HG03342 (cell line): ENCODE measurements at regions not wholly inside any gene's neighbourhood (a gene's known extent, or its start where the extent isn't known, plus 50 kb on each side); places are given as distances from the start of the nearest gene placed in this dataset.
"Not testable (repeated sequence)": the region's sequence is repeated elsewhere in the genome, so short reads cannot be mapped to it uniquely, and the experiment has no call there.

Source experiments
- ATAC-seq: cut with Tn5 transposase; IDR thresholded peaks from one replicate; pipeline ENCODE4 v1.9.1; 2021; ENCODE audit warnings: mild to moderate bottlenecking, moderate library complexity; ENCODE audit not compliant: unreplicated experiment

DNA sequence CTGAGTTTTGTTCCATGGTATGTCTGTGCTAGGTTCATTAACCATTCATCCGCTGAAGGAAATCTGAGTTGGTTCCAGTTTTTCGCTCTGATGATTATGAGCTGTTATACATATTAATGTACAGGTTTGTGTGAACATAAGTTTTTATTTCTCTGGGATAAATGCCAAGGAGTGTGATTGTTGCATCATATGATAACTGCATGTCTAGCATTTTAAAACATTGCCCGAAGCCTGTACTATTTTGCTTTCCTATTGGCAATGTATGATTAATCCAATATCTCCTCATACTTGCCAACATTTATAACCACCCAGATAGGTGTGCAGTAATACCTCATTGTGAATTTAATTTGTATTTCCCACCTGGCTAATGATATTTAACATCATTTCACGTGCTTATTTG is 322.7 kb downstream of the ZNF326 start:
- no peak for ATAC-seq

DNA sequence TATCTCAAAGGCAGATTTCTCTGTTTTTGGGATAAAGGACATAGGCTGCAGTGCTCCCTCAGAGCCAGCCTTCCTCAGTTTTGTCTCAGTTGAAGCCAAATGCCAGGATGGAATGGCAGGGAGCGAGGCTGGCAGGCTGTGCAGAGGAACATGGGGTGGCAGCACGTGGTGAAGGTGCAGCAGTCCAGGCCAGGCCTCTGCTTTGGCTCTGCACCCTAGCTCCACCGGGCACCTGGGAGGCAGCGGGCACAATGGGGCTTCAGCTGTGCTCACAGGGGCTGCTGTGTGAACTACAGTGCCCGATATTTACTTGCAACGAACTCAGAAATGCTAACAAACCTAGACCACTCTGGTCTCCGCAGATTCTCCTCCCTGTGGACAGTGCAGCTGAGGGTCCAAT is 319.6 kb downstream of the ZNF326 start:
- no peak for ATAC-seq

DNA sequence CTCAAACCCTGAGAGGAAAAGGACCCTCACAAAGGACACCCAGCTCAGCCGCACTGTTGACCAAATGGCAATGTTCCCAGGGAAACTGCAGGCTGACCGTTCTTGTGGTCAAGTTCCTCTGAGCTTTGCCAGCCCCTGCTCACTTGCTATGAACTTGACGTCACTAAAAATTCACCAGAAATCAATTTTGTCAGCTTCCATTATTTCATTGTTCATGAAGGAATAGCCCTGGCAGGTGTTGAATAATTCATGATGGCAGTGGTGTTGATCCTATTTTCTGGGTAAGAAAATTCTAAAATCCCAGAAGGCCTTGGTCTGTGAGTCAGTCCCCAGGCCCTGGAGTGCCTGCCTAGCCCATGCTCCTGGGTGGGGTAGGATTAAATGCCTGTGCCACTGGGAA is 318.9 kb downstream of the ZNF326 start:
- no peak for ATAC-seq

DNA sequence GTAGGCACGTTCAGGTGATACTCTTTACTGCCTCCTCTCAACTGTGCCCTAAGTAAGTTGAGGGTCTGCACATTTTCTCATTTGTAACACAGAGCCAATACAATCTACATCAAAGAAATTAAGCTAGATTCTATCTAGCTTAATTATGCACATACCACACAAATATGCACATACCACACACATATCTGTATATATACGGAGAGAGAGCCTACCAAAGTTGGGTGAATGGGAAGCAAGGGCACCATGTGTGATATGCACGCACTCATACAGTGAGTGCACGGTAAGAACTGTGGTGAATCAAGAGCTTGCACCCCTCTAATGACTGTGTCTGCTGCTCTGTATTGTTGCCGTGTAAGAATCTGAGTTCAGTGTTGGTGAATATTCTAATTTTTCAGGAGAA is 314.9 kb downstream of the ZNF326 start:
- ATAC-seq: no peak

DNA sequence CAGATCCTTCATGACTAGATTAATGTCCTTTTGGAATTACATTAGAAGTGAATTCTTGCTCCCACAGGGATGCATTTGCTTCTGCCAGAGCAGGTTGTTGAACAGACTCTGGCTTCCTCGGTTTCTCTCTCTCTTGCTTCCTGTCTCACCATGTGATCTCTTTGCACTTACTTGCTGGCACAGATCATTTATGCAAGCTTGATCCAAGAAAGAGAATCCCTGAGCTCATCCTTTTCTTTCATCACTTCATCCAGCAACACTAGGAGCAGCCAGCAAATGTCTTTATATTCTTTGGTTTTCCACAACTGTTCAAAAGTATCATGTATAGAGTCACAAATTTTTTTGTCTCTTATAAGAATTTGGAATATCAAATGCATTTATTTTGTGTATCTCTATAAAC is 313.5 kb downstream of the ZNF326 start:
- no peak for ATAC-seq

DNA sequence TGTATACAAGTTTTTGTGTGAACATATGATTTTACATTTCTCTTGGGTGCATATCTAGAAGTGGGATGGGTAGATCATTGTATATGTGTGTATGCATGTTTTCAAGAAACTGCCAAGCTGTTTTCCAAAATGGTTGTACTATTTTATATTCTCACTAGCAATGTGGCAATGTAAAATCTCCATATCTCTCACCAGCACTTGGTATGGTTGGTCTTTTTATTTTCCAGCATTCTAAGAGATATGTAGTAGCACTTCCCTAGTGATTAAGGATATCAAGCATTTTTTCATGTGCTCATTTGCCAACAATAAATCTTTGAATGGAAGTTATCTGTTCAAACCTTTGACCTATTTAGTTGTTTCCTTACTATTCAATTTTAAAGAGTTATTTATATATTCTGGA is 310.7 kb downstream of the ZNF326 start:
- no peak for ATAC-seq

DNA sequence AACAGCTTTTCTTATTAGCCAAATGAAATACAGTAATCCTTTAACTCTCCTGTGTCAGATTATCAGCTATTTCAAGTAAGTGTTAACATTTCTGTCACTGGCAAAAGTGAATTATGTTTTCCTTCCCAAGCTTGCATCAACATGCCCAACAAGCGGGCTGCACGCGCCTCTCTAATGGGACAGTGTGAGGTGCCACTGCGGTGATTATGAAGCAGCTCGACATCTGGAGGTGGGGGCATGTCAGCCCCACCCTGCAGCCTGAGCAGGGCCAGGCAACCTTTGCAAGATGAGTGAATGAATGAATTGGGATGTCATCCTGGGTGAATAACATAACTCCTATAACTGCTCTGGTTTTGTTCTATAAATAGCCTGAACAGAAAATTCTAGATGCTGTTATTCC is 301.4 kb downstream of the ZNF326 start:
- ATAC-seq: no peak

DNA sequence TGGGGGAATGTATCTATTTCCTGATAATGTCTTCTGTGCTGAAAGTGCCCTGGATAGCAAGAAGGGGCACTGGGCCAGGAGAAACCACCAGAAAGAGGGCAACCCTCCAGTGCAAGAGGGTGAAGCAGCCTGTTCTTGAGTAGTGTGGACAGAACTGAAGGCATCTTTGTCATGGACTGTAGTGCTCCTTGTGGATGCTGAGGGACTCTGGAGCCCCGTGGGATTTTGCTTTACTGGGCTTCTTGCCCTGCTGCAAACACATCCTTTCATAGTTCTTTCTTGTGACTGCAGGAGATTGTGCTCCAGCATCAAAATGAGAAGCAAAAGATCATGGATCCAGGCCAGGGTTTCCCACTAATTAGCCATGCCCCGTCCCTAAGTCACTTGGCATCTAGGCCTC is 300.6 kb downstream of the ZNF326 start:
- no peak for ATAC-seq

DNA sequence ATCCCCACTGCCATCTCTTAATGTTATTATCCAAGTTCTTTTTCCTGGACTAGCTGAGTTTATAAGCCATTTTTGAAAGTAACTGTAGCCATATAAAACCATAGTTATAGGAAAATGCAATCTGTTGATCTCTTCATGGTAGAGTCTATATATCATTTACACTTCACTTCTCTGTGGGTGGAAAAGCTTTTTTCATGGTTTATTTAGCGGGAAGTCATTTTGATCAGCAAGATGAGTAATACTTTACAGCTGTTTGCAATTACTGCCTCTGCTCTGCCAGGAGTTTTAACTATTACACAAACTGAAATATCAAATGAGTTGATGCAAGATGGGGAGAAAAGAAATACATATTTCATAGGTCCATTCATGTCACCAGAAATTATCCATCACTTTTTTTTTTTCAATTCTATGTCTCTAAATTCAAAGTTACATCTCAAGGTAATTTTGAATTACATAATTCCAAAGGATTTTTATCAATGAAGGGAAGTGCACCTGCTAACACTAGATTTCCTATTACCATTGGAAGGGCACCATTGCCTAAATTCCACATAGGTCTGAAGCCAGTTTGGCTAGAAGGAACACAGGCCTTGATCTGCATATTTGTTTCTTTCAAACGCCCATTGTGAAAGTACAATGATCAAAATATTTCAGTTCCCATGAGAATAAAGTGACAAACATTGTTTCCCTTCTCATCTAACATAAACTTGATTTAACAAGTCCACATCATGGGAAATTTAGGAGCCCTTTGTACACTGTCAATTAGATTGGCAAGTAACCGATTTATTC is 296.7 kb downstream of the ZNF326 start:
- no peak for ATAC-seq

DNA sequence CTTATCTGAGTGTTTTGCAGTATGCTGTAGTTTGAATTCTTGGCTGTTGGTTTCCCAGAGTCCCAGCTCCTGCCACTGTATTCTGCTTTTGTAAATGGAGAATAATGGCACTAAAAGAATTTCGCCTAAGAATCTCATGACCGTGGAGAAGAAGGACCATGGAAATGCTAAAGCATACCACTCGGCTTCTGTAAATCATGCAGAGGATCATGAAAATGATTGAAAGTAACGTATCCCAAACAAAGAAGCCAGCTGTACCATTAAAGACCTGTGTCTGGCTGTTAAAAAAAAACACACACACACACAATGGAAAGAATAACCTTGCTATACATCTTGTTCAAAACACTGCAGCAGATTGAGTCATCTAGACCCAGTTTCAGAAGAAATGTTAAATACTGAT is 287.9 kb downstream of the ZNF326 start:
- ATAC-seq: no peak

DNA sequence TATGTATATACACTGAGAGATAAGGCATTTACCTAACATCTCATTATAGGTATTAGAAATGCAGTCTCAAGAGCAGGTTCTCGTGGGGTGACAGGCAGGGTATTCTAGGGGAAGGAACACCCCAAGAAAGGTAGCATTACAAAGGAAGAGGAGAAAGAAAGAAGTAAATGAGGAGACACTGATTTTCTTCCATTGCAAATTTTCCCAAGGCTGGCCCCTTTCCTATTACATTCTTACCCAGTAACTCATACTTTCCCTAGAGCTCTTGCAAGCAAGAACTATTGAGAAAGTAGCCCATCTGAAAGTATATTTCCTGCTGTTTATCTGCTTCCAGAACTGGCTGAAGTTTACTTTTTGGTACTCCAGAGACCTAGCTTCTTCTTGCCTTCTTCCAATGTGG is 287.0 kb downstream of the ZNF326 start:
- ATAC-seq: not testable (repeated sequence)

DNA sequence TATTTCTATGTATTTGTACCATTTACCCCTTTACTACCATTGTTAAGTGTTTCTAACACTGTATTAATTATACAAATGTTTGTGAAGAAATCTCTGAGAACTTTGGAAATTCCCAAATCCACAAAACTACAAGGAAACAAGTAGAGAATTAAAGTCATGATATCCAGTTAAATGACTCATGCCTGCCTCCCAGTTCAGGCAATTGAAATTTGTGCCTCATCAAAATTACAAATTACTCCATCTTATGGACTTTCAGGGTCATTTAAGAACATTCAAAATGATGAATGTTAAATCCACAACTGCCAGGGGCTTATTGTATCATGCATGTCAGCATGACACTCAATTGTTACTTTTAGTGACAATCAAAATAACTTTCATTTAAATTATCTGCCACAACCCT is 282.4 kb downstream of the ZNF326 start:
- ATAC-seq: no peak

DNA sequence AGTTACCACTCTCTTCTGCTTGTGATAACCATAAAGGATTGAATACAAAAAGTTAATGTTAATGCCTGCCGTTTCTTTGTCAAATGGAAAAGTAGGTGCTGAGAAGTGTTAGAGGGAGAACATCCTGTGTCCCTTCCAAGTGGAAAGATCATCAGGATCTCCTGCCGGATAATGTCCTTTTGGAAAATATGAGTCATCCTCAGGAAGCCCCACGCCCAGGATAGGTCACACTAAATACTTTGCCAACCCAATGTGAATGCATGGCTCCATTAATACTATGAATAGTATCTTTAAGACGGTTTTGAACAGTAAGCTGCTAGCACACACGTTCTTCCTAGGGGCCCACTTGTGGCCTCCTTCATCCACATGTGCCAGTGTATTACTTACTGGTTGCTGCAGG is 279.5 kb downstream of the ZNF326 start:
- ATAC-seq: no peak

DNA sequence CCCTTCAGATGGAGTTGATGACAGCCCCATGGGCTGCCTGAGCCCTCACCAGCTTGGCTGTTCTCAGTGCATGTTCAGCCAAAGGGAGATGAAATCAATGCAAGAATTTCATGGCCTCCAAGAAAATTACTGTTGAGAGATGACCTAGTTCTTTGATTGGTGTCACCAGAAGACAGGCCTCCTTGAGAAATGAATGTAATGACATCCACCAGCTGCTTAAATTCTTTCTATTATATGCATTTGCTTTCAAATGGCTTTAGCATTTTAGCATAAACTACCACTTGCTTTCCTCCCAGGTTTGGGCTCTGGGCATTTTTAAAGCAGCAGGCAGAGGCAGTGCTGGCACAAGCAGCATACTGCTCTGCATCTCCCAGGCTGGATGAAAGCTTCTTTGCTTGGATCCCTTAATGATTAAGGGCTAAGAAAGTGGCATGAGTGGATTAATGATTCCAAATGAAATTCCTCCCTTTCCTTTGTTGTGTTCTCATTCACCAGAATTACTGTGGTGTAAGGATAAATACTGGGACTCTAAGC is 278.4 kb downstream of the ZNF326 start:
- ATAC-seq: no peak

DNA sequence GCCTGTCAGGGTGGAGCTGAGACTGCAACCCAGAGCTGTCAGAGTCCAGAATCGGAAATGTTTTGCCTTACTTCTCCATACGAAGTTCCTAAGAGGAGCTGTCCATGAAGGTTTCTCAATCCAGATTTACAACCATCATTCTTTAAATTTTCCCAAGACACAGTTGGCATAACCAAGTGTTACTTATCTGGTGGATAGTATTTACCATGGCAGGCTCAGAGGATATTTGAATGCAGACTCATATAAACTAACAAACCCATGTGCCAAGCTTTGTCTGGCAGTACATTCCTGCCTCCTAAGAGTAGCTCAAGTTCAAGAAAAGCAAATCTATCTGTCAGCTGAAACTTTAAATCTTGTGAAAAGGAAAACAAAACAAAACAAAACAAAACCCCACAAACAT is 267.9 kb downstream of the ZNF326 start:
- no peak for ATAC-seq

DNA sequence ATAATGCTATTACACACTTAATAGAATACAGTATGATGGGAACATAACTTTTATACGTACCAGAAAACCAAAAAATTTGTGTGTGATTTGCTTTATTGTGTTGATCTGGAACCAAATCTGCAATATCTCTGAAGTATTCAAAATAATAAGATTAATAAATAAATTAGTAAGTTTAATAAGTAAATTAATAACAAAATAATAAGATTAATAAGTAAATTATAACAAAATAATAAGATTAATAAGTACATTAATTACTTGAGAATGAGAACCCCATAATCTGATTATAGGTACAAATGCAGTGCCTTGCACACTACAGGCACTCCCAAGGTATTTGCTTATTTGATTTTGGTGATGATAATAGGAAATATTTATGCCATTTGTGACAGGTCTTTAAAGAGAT is 267.4 kb downstream of the ZNF326 start:
- ATAC-seq: no peak

DNA sequence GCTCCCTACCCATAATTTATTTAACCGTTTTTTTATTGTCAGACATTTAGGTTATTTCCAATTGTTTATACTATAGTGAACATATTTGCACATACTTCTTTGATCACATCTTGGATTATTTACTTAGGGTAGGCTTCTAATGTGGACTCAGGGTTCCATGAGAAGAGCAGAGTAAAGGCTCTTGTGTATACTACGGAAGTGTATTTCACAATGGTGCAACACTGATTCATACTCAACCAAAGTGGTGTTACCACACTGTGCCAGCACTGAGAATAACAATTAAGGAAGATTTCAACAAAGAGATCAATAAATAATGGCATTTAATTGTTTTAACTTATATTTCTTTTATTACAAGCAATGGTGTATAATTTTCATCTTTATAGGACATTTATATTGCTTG is 251.2 kb downstream of the ZNF326 start:
- ATAC-seq: no peak

DNA sequence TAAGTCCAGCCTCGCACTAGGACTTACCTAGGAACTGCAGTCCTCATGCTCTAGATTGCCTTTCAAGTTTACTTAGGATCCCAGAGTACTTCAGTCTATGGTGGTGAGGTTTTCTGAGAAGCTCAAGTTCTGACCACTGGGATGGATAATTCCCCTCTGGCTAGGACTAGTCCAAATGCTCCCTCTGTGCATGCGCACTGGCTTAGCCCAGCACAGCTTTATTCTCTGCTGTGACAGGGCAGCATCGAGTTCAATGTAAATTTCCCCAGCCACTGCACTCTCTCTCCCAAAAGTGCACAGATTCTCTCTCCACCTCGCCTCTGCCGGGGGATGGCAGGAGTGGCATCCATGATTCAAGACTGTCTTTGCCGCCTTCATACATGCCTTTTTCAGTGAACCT is 241.6 kb downstream of the ZNF326 start:
- no peak for ATAC-seq

DNA sequence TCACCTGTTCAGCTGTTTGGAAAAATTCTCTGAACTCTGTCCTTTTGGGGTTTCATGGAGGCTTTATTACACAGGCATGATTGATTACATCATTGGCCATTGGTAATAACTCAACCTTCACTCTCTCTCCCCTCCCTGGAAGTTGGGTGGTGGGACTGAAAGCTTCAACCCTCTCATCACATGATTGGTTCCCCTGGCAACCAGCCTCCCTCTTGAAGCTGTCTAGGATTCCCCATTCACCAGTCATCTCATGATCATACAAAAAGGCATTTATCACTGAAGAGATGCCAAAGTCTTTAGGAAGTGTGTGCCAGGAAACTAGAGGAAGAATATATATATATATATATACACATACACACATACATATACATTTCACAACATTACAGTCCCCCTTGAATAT is 228.5 kb downstream of the ZNF326 start:
- no peak for ATAC-seq

DNA sequence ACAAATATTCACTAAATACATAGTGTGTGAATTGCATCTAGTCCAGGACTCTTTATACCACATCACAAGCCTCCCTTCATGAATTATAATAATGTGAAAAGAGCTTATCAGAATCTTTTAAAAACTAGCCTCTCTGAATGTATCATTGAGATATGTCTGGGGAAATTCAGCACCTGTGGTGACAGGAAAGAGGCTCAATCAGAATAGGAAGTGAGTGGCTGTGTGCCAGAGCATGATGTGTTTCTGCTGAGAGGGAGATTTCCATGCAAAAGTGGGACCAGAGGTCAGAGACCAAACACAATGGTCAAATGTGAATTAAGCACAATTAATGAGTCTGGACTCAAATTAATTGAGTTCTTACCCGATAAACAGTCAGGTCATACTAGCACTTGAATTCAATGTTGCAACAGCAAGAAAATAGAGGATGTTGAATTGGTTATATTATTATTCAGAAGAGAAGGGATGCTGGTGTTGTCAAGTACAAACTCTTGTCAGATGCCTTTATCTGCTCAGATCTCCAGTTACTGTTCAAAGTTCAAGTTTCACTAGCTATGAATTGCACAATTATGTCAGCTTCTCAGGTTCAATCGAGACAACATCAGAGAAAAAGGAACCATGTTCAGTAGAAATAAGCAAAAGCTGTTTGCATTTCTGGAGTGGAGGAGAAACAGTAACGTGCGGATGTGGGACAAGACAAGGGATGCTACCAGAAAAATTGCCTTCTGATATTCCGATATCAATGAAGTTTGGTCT is 226.2 kb downstream of the ZNF326 start:
- ATAC-seq: no peak

DNA sequence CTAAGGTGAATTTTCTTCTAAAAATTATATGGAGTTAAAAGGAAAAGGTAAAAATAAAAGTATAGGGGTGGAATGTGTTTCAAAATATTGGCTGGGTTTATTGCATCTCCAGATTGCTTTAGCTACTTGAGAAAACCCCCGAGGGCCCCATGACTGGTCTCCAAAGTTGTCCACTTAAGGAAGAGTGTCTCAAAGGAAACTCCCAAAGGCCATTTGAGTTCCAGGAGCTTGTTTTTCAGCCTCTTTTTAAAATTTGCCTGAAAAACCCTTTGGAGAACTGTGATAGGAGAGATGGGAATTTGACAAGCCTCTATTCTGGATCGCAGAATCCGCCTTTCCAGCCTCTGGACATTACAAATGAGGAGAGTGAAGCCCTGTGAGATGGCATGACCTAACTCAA is 225.6 kb downstream of the ZNF326 start:
- ATAC-seq: no peak

DNA sequence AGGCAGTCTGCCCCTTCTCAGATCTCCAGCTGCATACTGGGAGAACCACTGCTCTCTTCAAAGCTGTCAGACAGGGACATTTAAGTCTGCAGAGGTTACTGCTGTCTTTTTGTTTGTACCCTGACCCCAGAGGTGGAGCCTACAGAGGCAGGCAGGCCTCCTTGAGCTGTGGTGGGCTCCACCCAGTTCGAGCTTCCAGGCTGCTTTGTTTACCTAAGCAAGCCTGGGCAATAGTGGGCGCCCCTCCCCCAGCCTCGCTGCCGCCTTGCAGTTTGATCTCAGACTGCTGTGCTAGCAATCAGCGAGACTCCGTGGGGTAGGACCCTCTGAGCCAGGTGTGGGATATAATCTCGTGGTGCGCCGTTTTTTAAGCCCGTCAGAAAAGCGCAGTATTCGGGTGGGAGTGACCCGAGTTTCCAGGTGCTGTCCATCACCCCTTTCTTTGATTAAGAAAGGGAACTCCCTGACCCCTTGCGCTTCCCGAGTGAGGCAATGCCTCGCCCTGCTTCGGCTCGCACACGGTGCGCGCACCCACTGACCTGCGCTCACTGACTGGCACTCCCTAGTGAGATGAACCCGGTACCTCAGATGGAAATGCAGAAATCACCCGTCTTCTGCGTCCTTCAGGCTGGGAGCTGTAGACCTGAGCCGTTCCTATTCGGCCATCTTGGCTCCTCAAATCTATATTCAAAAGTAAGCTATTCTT is 224.4 kb downstream of the ZNF326 start:
- ATAC-seq: not testable (repeated sequence)
